ENCODE measurements at regions not wholly inside any gene's neighbourhood (a gene's known extent, or its start where the extent isn't known, plus 50 kb on each side); places are given as distances from the start of the nearest gene placed in this dataset.

DNA sequence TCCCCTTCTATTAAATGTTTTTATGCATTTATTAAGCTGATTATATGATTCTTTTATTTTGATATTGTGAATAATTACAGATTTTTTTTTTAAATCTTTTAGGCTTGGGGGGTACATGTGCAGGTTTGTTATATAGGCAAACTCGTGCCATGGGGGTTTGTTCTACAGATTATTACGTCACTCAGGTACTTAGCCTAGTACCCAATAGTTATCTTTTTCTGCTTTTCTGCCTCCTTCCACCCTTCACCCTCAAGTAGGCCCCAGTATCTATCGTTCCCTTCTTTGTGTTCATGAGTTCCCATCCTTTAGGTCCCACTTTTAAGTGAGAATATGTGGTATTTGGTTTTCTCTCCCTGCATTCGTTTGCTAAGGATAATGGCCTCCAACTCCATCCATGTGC lies 92.2 kb upstream of the CWC22 start:
- no peak for DNase-seq (ENCODE audit: low read depth in 1 of 2, low spot score in 1 of 2)

- no peak for DNase-seq (ENCODE audit: low read depth in 1 of 2, low spot score in 1 of 2)
These were observed 78.0 kb upstream of the CWC22 start for GRCh38 chr2:180085144-180085543.

DNA sequence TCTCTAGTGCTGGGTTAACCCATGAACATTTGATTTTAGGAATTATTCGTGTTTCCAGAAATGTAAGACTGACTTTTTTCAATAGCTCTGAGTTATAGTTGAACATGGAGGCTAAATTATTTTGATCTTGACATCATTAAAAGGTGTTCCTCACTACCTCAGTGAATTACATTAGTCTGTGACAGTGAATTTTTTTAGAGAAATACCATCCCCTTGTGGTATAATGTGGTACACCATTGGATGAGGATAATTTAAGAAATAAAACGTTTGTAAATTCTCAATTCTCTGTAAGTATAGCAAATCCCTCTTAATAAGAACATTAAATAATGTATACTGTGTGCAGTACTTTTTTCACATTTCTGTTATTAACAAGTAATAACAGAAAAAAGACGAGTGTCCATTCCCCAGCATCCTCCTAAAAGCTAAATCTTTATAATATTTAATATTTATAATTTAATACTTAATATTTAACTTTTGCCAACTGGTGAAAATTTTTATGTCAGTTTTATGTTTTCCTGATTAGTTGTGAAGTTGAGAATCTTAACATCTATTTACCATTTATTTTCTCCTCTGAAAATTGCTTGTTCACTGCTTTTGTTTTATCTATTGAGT lies 70.3 kb upstream of the CWC22 start:
- no peak for DNase-seq (ENCODE audit: low read depth in 1 of 2, low spot score in 1 of 2)

DNA sequence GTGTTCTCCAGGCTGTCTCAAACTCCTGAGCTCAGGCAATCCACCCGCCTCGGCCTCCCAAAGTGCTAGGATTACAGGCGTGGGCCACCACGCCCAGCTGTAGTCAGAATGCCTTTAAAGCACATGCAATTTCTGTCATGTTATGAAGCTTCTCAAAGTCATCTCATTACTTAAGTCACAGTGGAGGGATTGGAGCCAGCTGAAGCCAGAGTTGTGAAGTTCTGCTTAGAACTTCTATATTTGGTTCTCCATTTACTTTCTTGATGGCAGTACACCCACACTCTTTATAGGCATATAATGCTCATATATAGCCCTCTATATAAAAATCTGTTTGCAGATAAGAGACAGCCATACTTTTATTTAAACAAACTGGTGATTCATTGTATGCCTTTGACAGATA lies 68.8 kb upstream of the CWC22 start:
- DNase-seq (ENCODE audit: low read depth in 1 of 2, low spot score in 1 of 2) = no peak

- no peak for DNase-seq (ENCODE audit: low read depth in 1 of 2, low spot score in 1 of 2)
These were observed 64.7 kb upstream of the CWC22 start for GRCh38 chr2:180071797-180072196.

DNA sequence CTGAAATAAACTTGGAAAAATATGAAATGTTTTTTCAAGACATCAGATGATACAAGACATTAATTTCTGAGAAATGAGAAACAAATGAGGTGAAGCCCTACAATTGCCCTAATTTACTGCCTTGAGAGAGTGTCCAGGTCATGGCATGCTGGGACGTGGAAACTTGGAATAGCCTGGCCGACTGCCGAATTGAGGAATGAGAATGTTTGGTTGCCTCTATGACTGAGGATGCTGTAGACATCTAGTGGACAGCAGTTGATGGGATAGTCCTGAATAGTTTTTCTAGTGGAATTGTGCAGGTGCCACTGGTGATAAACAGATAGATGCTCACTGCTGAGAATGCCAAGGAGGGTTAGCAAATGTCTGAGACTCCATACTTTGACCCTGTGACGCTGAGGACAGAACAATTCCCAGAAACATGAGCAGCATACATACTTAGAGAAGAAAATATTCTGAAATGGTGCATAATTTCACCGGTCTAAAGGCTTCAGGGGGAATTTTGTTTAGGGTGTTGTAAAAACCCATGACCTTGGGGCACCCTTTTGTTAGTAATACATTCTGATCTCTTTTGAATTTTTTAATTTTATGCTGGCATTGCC lies 56.5 kb upstream of the CWC22 start:
- no peak for DNase-seq (ENCODE audit: low read depth in 1 of 2, low spot score in 1 of 2)

GRCh38 chr2:180062178-180062577 lies 55.1 kb upstream of the CWC22 start:
- no peak for DNase-seq (ENCODE audit: low read depth in 1 of 2, low spot score in 1 of 2)

DNA sequence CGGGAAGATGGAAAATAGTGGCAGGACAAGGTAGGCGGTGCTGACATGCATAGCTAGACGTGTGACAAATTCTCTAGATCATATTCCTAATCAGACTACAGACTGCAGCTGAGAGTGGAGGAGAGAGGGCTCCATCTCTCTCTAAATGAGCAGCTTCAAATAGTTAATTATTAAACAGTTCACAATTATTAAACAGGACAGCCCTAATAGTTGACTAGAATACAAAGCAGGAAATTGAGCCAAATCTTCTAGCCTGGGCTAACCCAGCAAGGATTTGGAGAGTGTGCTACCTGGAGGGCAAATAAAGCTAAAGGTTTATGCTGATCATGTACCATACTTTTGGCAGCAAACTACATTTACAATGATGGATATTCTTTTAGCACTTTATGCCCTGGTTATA lies 54.4 kb upstream of the CWC22 start:
- no peak for DNase-seq (ENCODE audit: low read depth in 1 of 2, low spot score in 1 of 2)

DNA sequence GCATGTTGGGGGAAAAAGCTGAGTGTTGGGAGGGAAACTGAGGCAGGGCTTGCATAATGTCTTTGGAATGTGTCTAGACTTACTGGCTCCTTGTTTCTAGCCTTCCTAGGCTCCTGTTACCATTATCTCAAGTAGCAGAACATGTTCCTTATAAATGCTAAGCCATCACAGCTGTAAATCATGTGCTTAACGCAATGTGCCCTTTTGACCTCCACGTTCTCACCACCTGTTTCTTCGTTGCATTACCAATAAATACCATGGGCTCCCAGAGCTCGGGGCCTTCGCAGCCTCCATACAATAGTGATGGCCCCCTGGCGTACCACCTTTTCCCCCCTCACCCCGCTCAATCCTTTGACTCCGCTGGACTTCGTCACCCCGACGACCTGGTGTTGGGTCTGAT lies 54.0 kb upstream of the CWC22 start:
- no peak for DNase-seq (ENCODE audit: low read depth in 1 of 2, low spot score in 1 of 2)

DNA sequence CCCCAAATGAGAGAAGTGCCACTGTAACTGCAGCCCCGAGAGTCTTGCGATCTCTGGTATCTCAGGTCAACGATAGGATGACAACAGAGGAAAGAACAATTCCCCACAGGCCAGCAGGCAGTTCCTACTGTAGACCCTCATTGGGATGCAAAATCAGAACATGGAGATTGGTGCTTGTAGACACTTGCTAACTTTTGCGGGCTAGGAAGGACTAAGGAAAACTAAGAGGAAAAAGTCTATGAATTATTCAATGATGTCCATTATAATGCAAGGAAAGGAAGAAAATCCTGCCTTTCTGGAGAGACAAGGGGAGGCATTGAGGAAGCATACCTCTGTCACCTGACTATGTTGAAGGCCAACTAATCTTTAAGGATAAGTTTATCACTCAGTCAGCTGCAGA lies 51.9 kb upstream of the CWC22 start:
- DNase-seq (ENCODE audit: low read depth in 1 of 2, low spot score in 1 of 2) = no peak

DNA sequence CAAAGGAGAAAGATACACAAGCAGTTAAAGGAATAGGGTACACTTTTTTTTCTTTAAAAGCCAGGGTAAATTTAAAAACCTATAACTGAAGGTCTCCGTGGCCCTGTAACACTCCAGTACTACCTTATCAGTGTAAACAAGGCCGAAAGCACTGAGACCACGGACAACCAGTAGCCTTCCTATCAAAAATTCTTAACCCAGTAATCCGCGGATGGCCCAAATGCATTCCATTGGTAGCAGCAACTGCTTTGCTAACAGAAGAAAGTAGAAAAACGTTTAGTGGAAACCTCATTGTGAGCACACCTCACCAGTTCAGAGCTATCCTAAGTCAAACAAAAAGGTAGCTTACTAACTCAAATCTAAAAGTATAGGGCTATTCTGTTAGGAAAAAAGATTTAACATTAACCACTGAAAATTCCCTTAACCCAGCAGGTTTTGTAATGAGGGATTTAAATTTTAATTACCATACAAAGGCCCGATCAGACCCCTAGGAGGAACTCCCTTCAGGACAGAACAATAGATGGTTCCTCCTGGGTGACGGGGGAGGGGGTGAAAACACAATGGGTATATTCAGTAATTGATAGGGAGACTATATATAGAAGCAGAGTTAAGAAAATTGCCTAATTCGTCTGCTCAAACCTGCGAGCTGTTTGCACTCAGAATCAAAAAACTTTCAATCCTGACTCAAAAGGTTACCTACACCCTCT lies 50.8 kb upstream of the CWC22 start:
- DNase-seq (ENCODE audit: low read depth in 1 of 2, low spot score in 1 of 2) = no peak

All from activated T-helper 1 cell treated with anti-CD3 and anti-CD28 coated beads, Interleukin-2, amount 50 U/mL, for 16 hours (primary cell).